ENCODE measurements at regions not wholly inside any gene's neighbourhood (a gene's known extent, or its start where the extent isn't known, plus 50 kb on each side); places are given as distances from the start of the nearest gene placed in this dataset.

GRCh38 chr12:70180130-70180529 lies 63.1 kb upstream of the CNOT2 start:
- no peak for DNase-seq
- Mint-ChIP-seq H3K36me3 (no peaks in the 10 kb centered on the region), H3K4me1 (peaks cover 0 to 1% (median 0%) of the 10 kb centered on the region in 4 donors), H3K27me3 (peaks cover 6 to 9% of the 10 kb centered on the region in 2 donors), H3K27ac (no peak overlapping the region), H3K9me3 (peaks cover 0 to 10% (median 5%) of the 10 kb centered on the region in 8 donors), H3K4me3 (no peak overlapping the region)
- POLR2A ChIA-PET (ENCODE audit: partially characterized antibody): no interaction called here
- Histone ChIP-seq H3K4me3 (ENCODE audit: low read length in 2 of 2) (no peak overlapping the region), H3K4me1 (ENCODE audit: insufficient read depth, low read length) (no peaks in the 10 kb centered on the region), H3K36me3 (ENCODE audit: insufficient read depth, low read length) (no peaks in the 10 kb centered on the region), H3K27me3 (ENCODE audit: insufficient read depth, low read length) (no peaks in the 10 kb centered on the region), H3K9me3 (ENCODE audit: control insufficient read depth in 1 of 2, low read length in 2 of 2) (no peaks in the 10 kb centered on the region), H3K27ac (ENCODE audit: low read depth, low read length) (no peak overlapping the region)
- intact Hi-C loops (cut with micrococcal nuclease): no loop called here
- CTCF ChIA-PET (ENCODE audit: partially characterized antibody): no interaction called here

GRCh38 chr12:70185301-70185700 lies 57.9 kb upstream of the CNOT2 start:
- no peak overlapping the region for H3K4me3 ChIP-seq (ENCODE audit: low read length in 2 of 2)
- Mint-ChIP-seq H3K27ac (no peak overlapping the region), H3K27me3 (peaks cover 8 to 9% of the 10 kb centered on the region in 2 donors), H3K36me3 (no peaks in the 10 kb centered on the region), H3K9me3 (peaks cover 0 to 10% (median 4%) of the 10 kb centered on the region in 8 donors), H3K4me3 (no peak overlapping the region), H3K4me1 (no peaks in the 10 kb centered on the region)
- no peaks in the 10 kb centered on the region for H3K4me1 ChIP-seq (ENCODE audit: insufficient read depth, low read length)
- no peaks in the 10 kb centered on the region for H3K27me3 ChIP-seq (ENCODE audit: insufficient read depth, low read length)
- DNase-seq: no peak
- H3K9me3 ChIP-seq (ENCODE audit: control insufficient read depth in 1 of 2, low read length in 2 of 2): no peaks in the 10 kb centered on the region
- no peaks in the 10 kb centered on the region for H3K36me3 ChIP-seq (ENCODE audit: insufficient read depth, low read length)
- ChIA-PET POLR2A (ENCODE audit: partially characterized antibody) (no interaction called here), CTCF (ENCODE audit: partially characterized antibody) (no interaction called here)
- H3K27ac ChIP-seq (ENCODE audit: low read depth, low read length): no peak overlapping the region
- intact Hi-C loops (cut with micrococcal nuclease): no loop called here

GRCh38 chr12:70186436-70186835 lies 56.8 kb upstream of the CNOT2 start:
- H3K27me3 ChIP-seq (ENCODE audit: insufficient read depth, low read length): no peaks in the 10 kb centered on the region
- no peaks in the 10 kb centered on the region for H3K4me1 ChIP-seq (ENCODE audit: insufficient read depth, low read length)
- peaks cover 8 to 9% of the 10 kb centered on the region in 2 donors for H3K27me3 Mint-ChIP-seq
- no peak overlapping the region for H3K4me3 Mint-ChIP-seq
- no peak overlapping the region for H3K27ac ChIP-seq (ENCODE audit: low read depth, low read length)
- no peaks in the 10 kb centered on the region for H3K4me1 Mint-ChIP-seq
- no peak overlapping the region for H3K4me3 ChIP-seq (ENCODE audit: low read length in 2 of 2)
- no peak for DNase-seq
- no peaks in the 10 kb centered on the region for H3K36me3 Mint-ChIP-seq
- peaks cover 0 to 10% (median 3%) of the 10 kb centered on the region in 8 donors for H3K9me3 Mint-ChIP-seq
- CTCF ChIA-PET (ENCODE audit: partially characterized antibody): no interaction called here
- intact Hi-C loops (cut with micrococcal nuclease): no loop called here
- H3K27ac Mint-ChIP-seq: no peak overlapping the region
- POLR2A ChIA-PET (ENCODE audit: partially characterized antibody): no interaction called here
- no peaks in the 10 kb centered on the region for H3K9me3 ChIP-seq (ENCODE audit: control insufficient read depth in 1 of 2, low read length in 2 of 2)
- no peaks in the 10 kb centered on the region for H3K36me3 ChIP-seq (ENCODE audit: insufficient read depth, low read length)

GRCh38 chr12:70190262-70191010 lies 52.8 kb upstream of the CNOT2 start:
- intact Hi-C loops (cut with micrococcal nuclease): no loop called here
- peaks cover 0 to 7% of the 10 kb centered on the region in 2 donors for H3K27me3 Mint-ChIP-seq
- Histone ChIP-seq H3K27ac (ENCODE audit: low read depth, low read length) (no peak overlapping the region), H3K4me1 (ENCODE audit: insufficient read depth, low read length) (no peaks in the 10 kb centered on the region), H3K36me3 (ENCODE audit: insufficient read depth, low read length) (no peaks in the 10 kb centered on the region), H3K9me3 (ENCODE audit: control insufficient read depth in 1 of 2, low read length in 2 of 2) (no peaks in the 10 kb centered on the region), H3K27me3 (ENCODE audit: insufficient read depth, low read length) (no peaks in the 10 kb centered on the region), H3K4me3 (ENCODE audit: low read length in 2 of 2) (no peak overlapping the region)
- no peaks in the 10 kb centered on the region for H3K4me1 Mint-ChIP-seq
- CTCF ChIA-PET (ENCODE audit: partially characterized antibody): no interaction called here
- peak overlapping the region in 1 of 7 donors; percentile 20 for H3K27ac Mint-ChIP-seq
- DNase-seq: no peak
- no peaks in the 10 kb centered on the region for H3K36me3 Mint-ChIP-seq
- no peaks in the 10 kb centered on the region for H3K9me3 Mint-ChIP-seq
- no peak overlapping the region for H3K4me3 Mint-ChIP-seq
- POLR2A ChIA-PET (ENCODE audit: partially characterized antibody): no interaction called here
